ENCODE measurements at regions not wholly inside any gene's neighbourhood (a gene's known extent, or its start where the extent isn't known, plus 50 kb on each side); places are given as distances from the start of the nearest gene placed in this dataset.
"Not testable (repeated sequence)": the region's sequence is repeated elsewhere in the genome, so short reads cannot be mapped to it uniquely, and the experiment has no call there.

- no peak for DNase-seq
- intact Hi-C loops (cut with DNase I; ENCODE audit: low total_unique reads) = no loop called here
- no peak overlapping the region for H3K27ac ChIP-seq
- H3K27me3 ChIP-seq = no peaks in the 10 kb centered on the region
- H3K4me1 ChIP-seq = no peaks in the 10 kb centered on the region
- 65 to 71% methylated on average over 5 to 6 of the region's 6 CpGs for WGBS, 2 donors
- TF ChIP-seq POLR2A (IDR thresholded peaks at IDR 0.05) (no peak), CTCF (IDR thresholded peaks at IDR 0.05) (no peak)
- H3K9me3 ChIP-seq = no peaks in the 10 kb centered on the region
- H3K4me3 ChIP-seq = no peak overlapping the region
- H3K36me3 ChIP-seq (ENCODE audit: low read depth, missing control alignments) = no peaks in the 10 kb centered on the region
These were observed 131.6 kb upstream of the ETV3 start for GRCh38 chr1:157269656-157270375.

GRCh38 chr1:157262891-157263290, 124.7 kb upstream of the ETV3 start:
- no peak for DNase-seq
- Histone ChIP-seq H3K36me3 (ENCODE audit: low read depth, missing control alignments) (no peaks in the 10 kb centered on the region), H3K9me3 (no peaks in the 10 kb centered on the region), H3K4me3 (no peak overlapping the region), H3K27ac (no peak overlapping the region), H3K27me3 (no peaks in the 10 kb centered on the region), H3K4me1 (no peaks in the 10 kb centered on the region)
- intact Hi-C loops (cut with DNase I; ENCODE audit: low total_unique reads) = no loop called here
- TF ChIP-seq POLR2A (IDR thresholded peaks at IDR 0.05) = no peak
- no peak for TF ChIP-seq CTCF (IDR thresholded peaks at IDR 0.05)

- H3K27me3 ChIP-seq = no peaks in the 10 kb centered on the region
- H3K36me3 ChIP-seq (ENCODE audit: low read depth, missing control alignments) = no peaks in the 10 kb centered on the region
- no peak overlapping the region for H3K27ac ChIP-seq
- H3K4me3 ChIP-seq = no peak overlapping the region
- H3K4me1 ChIP-seq = no peaks in the 10 kb centered on the region
- no peaks in the 10 kb centered on the region for H3K9me3 ChIP-seq
- DNase-seq = no peak
- TF ChIP-seq CTCF (IDR thresholded peaks at IDR 0.05) (no peak), POLR2A (IDR thresholded peaks at IDR 0.05) (no peak)
- WGBS, 2 donors = 52 to 70% methylated on average over 2 of the region's 2 CpGs
- intact Hi-C loops (cut with DNase I; ENCODE audit: low total_unique reads) = no loop called here
These were observed 124.2 kb upstream of the ETV3 start for GRCh38 chr1:157262422-157262821.

- H3K36me3 ChIP-seq (ENCODE audit: low read depth, missing control alignments); H3K27me3 ChIP-seq; H3K4me1 ChIP-seq; DNase-seq; H3K9me3 ChIP-seq; H3K27ac ChIP-seq; H3K4me3 ChIP-seq; intact Hi-C loops (cut with DNase I; ENCODE audit: low total_unique reads): not testable (repeated sequence)
- 85 to 91% methylated on average over 3 of the region's 3 CpGs for WGBS, 2 donors
These were observed 117.7 kb upstream of the ETV3 start for GRCh38 chr1:157255891-157256290.

- H3K9me3 ChIP-seq; H3K36me3 ChIP-seq (ENCODE audit: low read depth, missing control alignments); H3K4me1 ChIP-seq; intact Hi-C loops (cut with DNase I; ENCODE audit: low total_unique reads); DNase-seq; H3K27ac ChIP-seq; H3K4me3 ChIP-seq; H3K27me3 ChIP-seq: not testable (repeated sequence)
- 73 to 100% methylated on average over 1 to 3 of the region's 3 CpGs for WGBS, 2 donors
These were observed 116.0 kb upstream of the ETV3 start for GRCh38 chr1:157254183-157254582.

GRCh38 chr1:157252473-157252872, 114.3 kb upstream of the ETV3 start:
- TF ChIP-seq POLR2A (IDR thresholded peaks at IDR 0.05) = no peak
- TF ChIP-seq CTCF (IDR thresholded peaks at IDR 0.05) = no peak
- Histone ChIP-seq H3K27ac (no peak overlapping the region), H3K27me3 (no peaks in the 10 kb centered on the region), H3K36me3 (ENCODE audit: low read depth, missing control alignments) (no peaks in the 10 kb centered on the region), H3K4me1 (no peaks in the 10 kb centered on the region), H3K9me3 (no peaks in the 10 kb centered on the region), H3K4me3 (no peak overlapping the region)
- WGBS, 2 donors = 67 to 68% methylated on average over 2 of the region's 2 CpGs
- intact Hi-C loops (cut with DNase I; ENCODE audit: low total_unique reads) = no loop called here
- DNase-seq = no peak

All from testis (tissue), 2 donors.